Fibroblast of lung (primary cell): ENCODE measurements at regions not wholly inside any gene's neighbourhood (a gene's known extent, or its start where the extent isn't known, plus 50 kb on each side); places are given as distances from the start of the nearest gene placed in this dataset.

Source experiments
- DNase-seq, 2 donors: peaks; one replicate each; pipeline versions ENCODE4 v3.0.0 to v3.0.0-alpha.2; 2010; ENCODE audit warnings: low read depth in 2 of 2
- H2AFZ ChIP-seq: 2 replicates; pipeline ENCODE4 v1.5.1; 2012; ENCODE audit warnings: low read length, control low read depth, inconsistent platforms
- H3K27ac ChIP-seq: 2 replicates; pipeline ENCODE4 v1.5.1; 2011; ENCODE audit warnings: low read length, control low read depth; ENCODE audit not compliant: insufficient read depth
- H3K27me3 ChIP-seq: 2 replicates; pipeline ENCODE4 v1.5.1; 2011; ENCODE audit warnings: mild to moderate bottlenecking, low read length; ENCODE audit not compliant: control insufficient read depth, insufficient read depth
- H3K36me3 ChIP-seq: 2 replicates; pipeline ENCODE4 v1.5.1; 2011; ENCODE audit warnings: low read length; ENCODE audit not compliant: control insufficient read depth, insufficient read depth
- H3K4me1 ChIP-seq: 2 replicates; pipeline ENCODE4 v1.5.1; 2011; ENCODE audit warnings: low read length; ENCODE audit not compliant: control insufficient read depth, insufficient read depth; ENCODE audit errors: extremely low read depth
- H3K4me2 ChIP-seq: 2 replicates; pipeline ENCODE4 v1.5.1; 2011; ENCODE audit warnings: low read length, control low read depth; ENCODE audit not compliant: insufficient read depth; ENCODE audit errors: extremely low read depth
- H3K4me3 ChIP-seq, 4 experiments: fragments of 200-600 bp in 1 of 4; sonication (generic) in 1 of 4; replicated peaks in 1 of 4; 2 replicates each; pipeline ENCODE4 v1.5.1; 2011 to 2016; ENCODE audit warnings: low read length in 4 of 4, low read depth in 3 of 4, mild to moderate bottlenecking in 3 of 4, control low read depth in 2 of 4, inconsistent platforms in 1 of 4, mixed read lengths in 1 of 4; ENCODE audit not compliant: insufficient read depth in 1 of 4; ENCODE audit errors: control extremely low read depth in 1 of 4
- H3K79me2 ChIP-seq: 2 replicates; pipeline ENCODE4 v1.5.1; 2012; ENCODE audit warnings: mild to moderate bottlenecking, low read length, inconsistent platforms; ENCODE audit not compliant: control insufficient read depth, insufficient read depth
- H3K9ac ChIP-seq: 2 replicates; pipeline ENCODE4 v1.5.1; 2011; ENCODE audit warnings: mild to moderate bottlenecking, low read length, control low read depth; ENCODE audit not compliant: insufficient read depth
- H3K9me3 ChIP-seq: 2 replicates; pipeline ENCODE4 v1.5.1; 2012; ENCODE audit warnings: low read depth, low read length; ENCODE audit not compliant: control insufficient read depth, insufficient read depth
- H4K20me1 ChIP-seq: 2 replicates; pipeline ENCODE4 v1.5.1; 2011; ENCODE audit warnings: low read length; ENCODE audit not compliant: control insufficient read depth, insufficient read depth; ENCODE audit errors: extremely low read depth
- CTCF ChIP-seq, 2 donors: IDR thresholded peaks in 1 of 2; conservative IDR thresholded peaks in 1 of 2; 1 replicate in 1 of 2; 2 replicates in 1 of 2; pipeline ENCODE4 v1.5.1; 2011 to 2012; ENCODE audit warnings: low read length in 2 of 2, control low read depth in 1 of 2, inconsistent platforms in 1 of 2, low read depth in 1 of 2, mild to moderate bottlenecking in 1 of 2
- EZH2 ChIP-seq: IDR thresholded peaks from 2 replicates; pipeline ENCODE4 v1.5.1; 2012; ENCODE audit warnings: low read length, control low read depth, mild to moderate bottlenecking; ENCODE audit errors: missing control alignments

GRCh38 chr10:130378556-130379400 lies 242.6 kb downstream of the GLRX3 start:
- Histone ChIP-seq H3K4me3 (no peak overlapping the region), H3K4me1 (no peaks in the 10 kb centered on the region), H3K4me2 (no peak overlapping the region), H2AFZ (no peak overlapping the region), H3K9me3 (no peaks in the 10 kb centered on the region), H4K20me1 (no peaks in the 10 kb centered on the region), H3K79me2 (no peaks in the 10 kb centered on the region), H3K36me3 (no peaks in the 10 kb centered on the region), H3K9ac (no peak overlapping the region), H3K27ac (no peak overlapping the region), H3K27me3 (no peaks in the 10 kb centered on the region)
- DNase-seq: no peak
- TF ChIP-seq EZH2 (no peak), CTCF (conservative IDR thresholded peaks at IDR 0.05 in 1 of 2, IDR thresholded peaks at IDR 0.05 in 1 of 2; ENCODE audit: low read depth in 1 of 2, low read length in 2 of 2) (no peak)

- no peak for TF ChIP-seq CTCF (conservative IDR thresholded peaks at IDR 0.05 in 1 of 2, IDR thresholded peaks at IDR 0.05 in 1 of 2; ENCODE audit: low read depth in 1 of 2, low read length in 2 of 2)
- TF ChIP-seq EZH2: no peak
- H4K20me1 ChIP-seq: no peaks in the 10 kb centered on the region
- no peak overlapping the region for H3K4me3 ChIP-seq
- no peaks in the 10 kb centered on the region for H3K79me2 ChIP-seq
- DNase-seq: no peak
- no peak overlapping the region for H3K27ac ChIP-seq
- H3K36me3 ChIP-seq: no peaks in the 10 kb centered on the region
- H3K4me2 ChIP-seq: no peak overlapping the region
- H3K27me3 ChIP-seq: no peaks in the 10 kb centered on the region
- H3K9me3 ChIP-seq: no peaks in the 10 kb centered on the region
- H3K4me1 ChIP-seq: no peaks in the 10 kb centered on the region
- no peak overlapping the region for H2AFZ ChIP-seq
- no peak overlapping the region for H3K9ac ChIP-seq
Observed at GRCh38 chr10:130380056-130380455, 243.9 kb downstream of the GLRX3 start.

- no peak overlapping the region for H2AFZ ChIP-seq
- H3K9ac ChIP-seq: no peak overlapping the region
- TF ChIP-seq EZH2: no peak
- no peaks in the 10 kb centered on the region for H3K27me3 ChIP-seq
- no peaks in the 10 kb centered on the region for H3K79me2 ChIP-seq
- H4K20me1 ChIP-seq: no peaks in the 10 kb centered on the region
- H3K9me3 ChIP-seq: no peaks in the 10 kb centered on the region
- H3K27ac ChIP-seq: no peak overlapping the region
- H3K36me3 ChIP-seq: no peaks in the 10 kb centered on the region
- no peak for DNase-seq
- no peaks in the 10 kb centered on the region for H3K4me1 ChIP-seq
- no peak overlapping the region for H3K4me2 ChIP-seq
- H3K4me3 ChIP-seq: no peak overlapping the region
Observed at GRCh38 chr10:130382031-130382430, 245.8 kb downstream of the GLRX3 start.
